ENCODE measurements at regions not wholly inside any gene's neighbourhood (a gene's known extent, or its start where the extent isn't known, plus 50 kb on each side); places are given as distances from the start of the nearest gene placed in this dataset.
"Not testable (repeated sequence)": the region's sequence is repeated elsewhere in the genome, so short reads cannot be mapped to it uniquely, and the experiment has no call there.

DNA sequence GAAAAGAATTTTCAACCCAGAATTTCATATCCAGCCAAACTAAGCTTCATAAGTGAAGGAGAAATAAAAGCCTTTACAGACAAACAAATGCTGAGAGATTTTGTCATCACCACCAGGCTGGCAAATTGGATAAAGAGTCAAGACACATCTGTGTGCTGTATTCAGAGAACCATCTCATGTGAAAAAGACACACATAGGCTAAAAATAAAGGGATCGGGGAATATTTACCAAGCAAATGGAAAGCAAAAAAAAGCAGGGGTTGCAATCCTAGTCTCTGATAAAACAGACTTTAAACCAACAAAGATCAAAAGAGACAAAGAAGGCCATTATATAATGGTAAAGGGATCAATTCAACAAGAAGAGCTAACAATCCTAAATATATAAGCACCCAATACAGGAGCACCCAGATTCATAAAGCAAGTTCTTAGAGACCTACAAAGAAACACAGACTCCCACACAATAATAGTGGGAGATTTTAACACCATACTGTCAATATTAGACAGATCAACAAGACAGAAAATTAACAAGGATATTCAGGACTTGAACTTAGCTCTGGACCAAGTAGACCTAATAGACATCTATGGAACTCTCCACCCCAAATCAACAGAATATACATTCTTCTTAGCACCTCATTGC, 55.9 kb upstream of the ACSM6 start:
- BruUV-seq (replicated peaks); H3K27me3 ChIP-seq (replicated peaks; ENCODE audit: insufficient read depth, low read depth, low read length, poor library complexity); H3K4me3 ChIP-seq (ENCODE audit: low read depth, low read length, poor library complexity, severe bottlenecking); POLR2A ChIA-PET (ENCODE audit: low non-redundant PET); H3K27ac ChIP-seq (ENCODE audit: low read depth, low read length, poor library complexity, severe bottlenecking); H3K4me1 ChIP-seq (ENCODE audit: insufficient read depth, low read length, poor library complexity, severe bottlenecking); H3K36me3 ChIP-seq (ENCODE audit: insufficient read depth, low read length, poor library complexity, severe bottlenecking); CTCF ChIA-PET; H3K9me3 ChIP-seq (ENCODE audit: low read depth, low read length, poor library complexity, severe bottlenecking); DNase-seq (ENCODE audit: low spot score): not testable (repeated sequence)
- intact Hi-C loops (cut with micrococcal nuclease; ENCODE audit: unreplicated experiment), result loop anchor here (10.0 kb wide), 1 partner anchor 467 kb away; no protein-coding TSS in a partner anchor

GRCh38 chr10:95134490-95134889, 59.5 kb upstream of the ACSM6 start:
- H3K36me3 ChIP-seq (ENCODE audit: insufficient read depth, low read length, poor library complexity, severe bottlenecking), result no peaks in the 10 kb centered on the region
- H3K27me3 ChIP-seq (replicated peaks; ENCODE audit: insufficient read depth, low read depth, low read length, poor library complexity), result no peaks in the 10 kb centered on the region
- CTCF ChIA-PET, result no interaction called here
- TF ChIP-seq, protein P1, sequence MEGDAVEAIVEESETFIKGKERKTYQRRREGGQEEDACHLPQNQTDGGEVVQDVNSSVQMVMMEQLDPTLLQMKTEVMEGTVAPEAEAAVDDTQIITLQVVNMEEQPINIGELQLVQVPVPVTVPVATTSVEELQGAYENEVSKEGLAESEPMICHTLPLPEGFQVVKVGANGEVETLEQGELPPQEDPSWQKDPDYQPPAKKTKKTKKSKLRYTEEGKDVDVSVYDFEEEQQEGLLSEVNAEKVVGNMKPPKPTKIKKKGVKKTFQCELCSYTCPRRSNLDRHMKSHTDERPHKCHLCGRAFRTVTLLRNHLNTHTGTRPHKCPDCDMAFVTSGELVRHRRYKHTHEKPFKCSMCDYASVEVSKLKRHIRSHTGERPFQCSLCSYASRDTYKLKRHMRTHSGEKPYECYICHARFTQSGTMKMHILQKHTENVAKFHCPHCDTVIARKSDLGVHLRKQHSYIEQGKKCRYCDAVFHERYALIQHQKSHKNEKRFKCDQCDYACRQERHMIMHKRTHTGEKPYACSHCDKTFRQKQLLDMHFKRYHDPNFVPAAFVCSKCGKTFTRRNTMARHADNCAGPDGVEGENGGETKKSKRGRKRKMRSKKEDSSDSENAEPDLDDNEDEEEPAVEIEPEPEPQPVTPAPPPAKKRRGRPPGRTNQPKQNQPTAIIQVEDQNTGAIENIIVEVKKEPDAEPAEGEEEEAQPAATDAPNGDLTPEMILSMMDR (conservative IDR thresholded peaks at IDR 0.05; ENCODE audit: low read depth, low read length), result no peak
- TF ChIP-seq EZH2 (IDR thresholded peaks at IDR 0.05; ENCODE audit: borderline replicate concordance, low read depth, low read length, poor library complexity, severe bottlenecking), result no peak
- no peaks in the 10 kb centered on the region for H3K4me1 ChIP-seq (ENCODE audit: insufficient read depth, low read length, poor library complexity, severe bottlenecking)
- no peak for DNase-seq (ENCODE audit: low spot score)
- intact Hi-C loops (cut with micrococcal nuclease; ENCODE audit: unreplicated experiment), result loop anchor here (5.0 to 10.0 kb wide), 2 partner anchors 313 to 470 kb away; no protein-coding TSS in a partner anchor
- no peaks in the 10 kb centered on the region for H3K9me3 ChIP-seq (ENCODE audit: low read depth, low read length, poor library complexity, severe bottlenecking)
- no peak overlapping the region for H3K4me3 ChIP-seq (ENCODE audit: low read depth, low read length, poor library complexity, severe bottlenecking)
- POLR2A ChIA-PET (ENCODE audit: low non-redundant PET), result no interaction called here
- BruUV-seq (replicated peaks), result no TSS peak
- H3K27ac ChIP-seq (ENCODE audit: low read depth, low read length, poor library complexity, severe bottlenecking), result no peak overlapping the region

GRCh38 chr10:95133997-95134396, 60.0 kb upstream of the ACSM6 start:
- BruUV-seq (replicated peaks), result no TSS peak
- H3K4me3 ChIP-seq (ENCODE audit: low read depth, low read length, poor library complexity, severe bottlenecking), result no peak overlapping the region
- intact Hi-C loops (cut with micrococcal nuclease; ENCODE audit: unreplicated experiment), result loop anchor here (1.0 to 10.0 kb wide), 4 partner anchors 109 to 471 kb away; no protein-coding TSS in a partner anchor
- no peaks in the 10 kb centered on the region for H3K27me3 ChIP-seq (replicated peaks; ENCODE audit: insufficient read depth, low read depth, low read length, poor library complexity)
- CTCF ChIA-PET, result interaction anchor here (1.3 kb wide), 1 partner anchor 230 kb away, joined by 10 read pairs; no protein-coding TSS in a partner anchor
- POLR2A ChIA-PET (ENCODE audit: low non-redundant PET), result no interaction called here
- DNase-seq (ENCODE audit: low spot score), result peak; percentile 13
- no peaks in the 10 kb centered on the region for H3K4me1 ChIP-seq (ENCODE audit: insufficient read depth, low read length, poor library complexity, severe bottlenecking)
- no peak overlapping the region for H3K27ac ChIP-seq (ENCODE audit: low read depth, low read length, poor library complexity, severe bottlenecking)
- H3K36me3 ChIP-seq (ENCODE audit: insufficient read depth, low read length, poor library complexity, severe bottlenecking), result no peaks in the 10 kb centered on the region
- H3K9me3 ChIP-seq (ENCODE audit: low read depth, low read length, poor library complexity, severe bottlenecking), result no peaks in the 10 kb centered on the region
- no peak for TF ChIP-seq EZH2 (IDR thresholded peaks at IDR 0.05; ENCODE audit: borderline replicate concordance, low read depth, low read length, poor library complexity, severe bottlenecking)
- TF ChIP-seq, protein P1 (conservative IDR thresholded peaks at IDR 0.05; ENCODE audit: low read depth, low read length), result no peak

Data from A673 (cell line).